Keratinocyte (primary cell): ENCODE measurements at regions not wholly inside any gene's neighbourhood (a gene's known extent, or its start where the extent isn't known, plus 50 kb on each side); places are given as distances from the start of the nearest gene placed in this dataset.
A peak's percentile ranks its signal among the peaks of the same experiment; 100 is the strongest.

ENCODE experiments used
- DNase-seq: peaks from one replicate; pipeline ENCODE4 v3.0.0-alpha.2; 2011; ENCODE audit warnings: low read depth, missing footprints, low spot score
- FAIRE-seq: peaks from 2 replicates; lab custom pipeline; 2011; peaks lifted over from hg19 to GRCh38; lab: Jason Lieb, UNC
- H2AFZ ChIP-seq: 2 replicates; pipeline ENCODE4 v1.6.0; 2012; ENCODE audit warnings: low read length, control low read depth, inconsistent platforms; ENCODE audit not compliant: control insufficient read depth
- H3K27ac ChIP-seq: 2 replicates; pipeline ENCODE4 v1.5.1; 2011; ENCODE audit warnings: low read length; ENCODE audit not compliant: control insufficient read depth, insufficient read depth
- H3K27me3 ChIP-seq: 3 replicates; pipeline ENCODE4 v1.6.0; 2011; ENCODE audit warnings: low read length; ENCODE audit not compliant: control insufficient read depth, insufficient read depth; ENCODE audit errors: extremely low read depth
- H3K36me3 ChIP-seq, 2 experiments: 2 replicates in 1 of 2; 3 replicates in 1 of 2; pipeline ENCODE4 v1.5.1; 2011; ENCODE audit warnings: low read length in 2 of 2, mild to moderate bottlenecking in 1 of 2; ENCODE audit not compliant: control insufficient read depth in 2 of 2, insufficient read depth in 2 of 2; ENCODE audit errors: extremely low read depth in 1 of 2
- H3K4me1 ChIP-seq: 3 replicates; pipeline ENCODE4 v1.5.1; 2011; ENCODE audit warnings: low read length; ENCODE audit not compliant: control insufficient read depth, insufficient read depth; ENCODE audit errors: extremely low read depth
- H3K4me2 ChIP-seq: 3 replicates; pipeline ENCODE4 v1.6.0; 2011; ENCODE audit warnings: low read depth, low read length; ENCODE audit not compliant: control insufficient read depth, insufficient read depth; ENCODE audit errors: extremely low read depth
- H3K4me3 ChIP-seq, 3 experiments: fragments of 200-600 bp in 1 of 3; sonication (generic) in 1 of 3; 2 replicates in 2 of 3; 3 replicates in 1 of 3; pipeline ENCODE4 v1.5.1; 2011 to 2016; ENCODE audit warnings: low read length in 3 of 3, mild to moderate bottlenecking in 3 of 3, control low read depth in 2 of 3, inconsistent platforms in 1 of 3, low read depth in 1 of 3, mixed read lengths in 1 of 3, mixed run types in 1 of 3, moderate library complexity in 1 of 3; ENCODE audit not compliant: control insufficient read depth in 2 of 3, insufficient read depth in 2 of 3; ENCODE audit errors: extremely low read depth in 1 of 3
- H3K79me2 ChIP-seq: 2 replicates; pipeline ENCODE4 v1.6.0; 2012; ENCODE audit warnings: low read length; ENCODE audit not compliant: control insufficient read depth, insufficient read depth
- H3K9ac ChIP-seq: 3 replicates; pipeline ENCODE4 v1.6.0; 2011; ENCODE audit warnings: low read length; ENCODE audit not compliant: control insufficient read depth, insufficient read depth; ENCODE audit errors: extremely low read depth
- H3K9me1 ChIP-seq: 3 replicates; pipeline ENCODE4 v1.6.0; 2011; ENCODE audit warnings: low read length; ENCODE audit not compliant: control insufficient read depth, insufficient read depth; ENCODE audit errors: extremely low read depth
- H3K9me3 ChIP-seq: 2 replicates; pipeline ENCODE4 v1.5.1; 2012; ENCODE audit warnings: low read depth, low read length; ENCODE audit not compliant: control insufficient read depth
- H4K20me1 ChIP-seq: 3 replicates; pipeline ENCODE4 v1.6.0; 2011; ENCODE audit warnings: low read length; ENCODE audit not compliant: control insufficient read depth, insufficient read depth; ENCODE audit errors: extremely low read depth
- CTCF ChIP-seq, 3 experiments: IDR thresholded peaks in 1 of 3; conservative IDR thresholded peaks in 1 of 3; optimal IDR thresholded peaks in 1 of 3; 2 replicates in 2 of 3; 3 replicates in 1 of 3; pipeline versions ENCODE3 to v1.5.1; 2011; ENCODE audit warnings: low read length in 3 of 3, mild to moderate bottlenecking in 3 of 3, moderate library complexity in 2 of 3, control low read depth in 1 of 3, inconsistent platforms in 1 of 3; ENCODE audit not compliant: insufficient read depth in 2 of 3; ENCODE audit errors: extremely low read depth in 1 of 3
- EZH2 ChIP-seq: IDR thresholded peaks from one replicate; pipeline ENCODE4 v1.6.1; 2012; ENCODE audit warnings: inconsistent platforms, mild to moderate bottlenecking, low read length, moderate library complexity
- dilution Hi-C: fragments of 300-500 bp; cut with MboI; formaldehyde crosslinking; loops from one replicate; pipeline ENCODE4 v1.7.0; 2020; ENCODE audit warnings: low sequenced_read_pairs; ENCODE audit not compliant: extremely low pct_ligation_motif_present

GRCh38 chr4:64489628-64490027 lies 80.4 kb upstream of the TECRL start:
- Histone ChIP-seq H3K9me3 (no peaks in the 10 kb centered on the region), H4K20me1 (no peaks in the 10 kb centered on the region), H3K9me1 (no peaks in the 10 kb centered on the region), H3K27me3 (no peaks in the 10 kb centered on the region), H3K4me1 (no peaks in the 10 kb centered on the region), H3K36me3 (no peaks in the 10 kb centered on the region), H2AFZ (no peak overlapping the region), H3K79me2 (no peaks in the 10 kb centered on the region), H3K27ac (no peak overlapping the region), H3K9ac (no peak overlapping the region), H3K4me2 (no peak overlapping the region), H3K4me3 (no peak overlapping the region)
- dilution Hi-C loops: no loop called here
- FAIRE-seq (no peak), DNase-seq (no peak)
- TF ChIP-seq CTCF (optimal IDR thresholded peaks at IDR 0.05 in 1 of 3, IDR thresholded peaks at IDR 0.05 in 1 of 3, conservative IDR thresholded peaks at IDR 0.05 in 1 of 3; ENCODE audit: extremely low read depth in 1 of 3, insufficient read depth in 2 of 3, low read length in 3 of 3): no peak
- no peak for TF ChIP-seq EZH2

- no peak for TF ChIP-seq EZH2
- H3K79me2 ChIP-seq: no peaks in the 10 kb centered on the region
- DNase-seq: no peak
- peak overlapping the region; percentile 55 for H2AFZ ChIP-seq
- no peaks in the 10 kb centered on the region for H3K36me3 ChIP-seq
- no peaks in the 10 kb centered on the region for H3K9me3 ChIP-seq
- no peaks in the 10 kb centered on the region for H3K4me1 ChIP-seq
- no peak overlapping the region for H3K9ac ChIP-seq
- H4K20me1 ChIP-seq: no peaks in the 10 kb centered on the region
- H3K27me3 ChIP-seq: no peaks in the 10 kb centered on the region
- H3K27ac ChIP-seq: no peak overlapping the region
- dilution Hi-C loops: no loop called here
- no peak overlapping the region for H3K4me2 ChIP-seq
- no peak for FAIRE-seq
- no peak overlapping the region for H3K4me3 ChIP-seq
- no peaks in the 10 kb centered on the region for H3K9me1 ChIP-seq
Observed at GRCh38 chr4:64479338-64479737, 70.1 kb upstream of the TECRL start.

GRCh38 chr4:64477127-64477526 lies 67.9 kb upstream of the TECRL start:
- FAIRE-seq (no peak), DNase-seq (no peak)
- Histone ChIP-seq H2AFZ (no peak overlapping the region), H3K27me3 (no peaks in the 10 kb centered on the region), H4K20me1 (no peaks in the 10 kb centered on the region), H3K4me3 (no peak overlapping the region), H3K27ac (no peak overlapping the region), H3K4me1 (no peaks in the 10 kb centered on the region), H3K9me1 (no peaks in the 10 kb centered on the region), H3K36me3 (no peaks in the 10 kb centered on the region), H3K4me2 (no peak overlapping the region), H3K79me2 (no peaks in the 10 kb centered on the region), H3K9ac (no peak overlapping the region), H3K9me3 (no peaks in the 10 kb centered on the region)
- dilution Hi-C loops: no loop called here
- TF ChIP-seq EZH2 (no peak), CTCF (optimal IDR thresholded peaks at IDR 0.05 in 1 of 3, IDR thresholded peaks at IDR 0.05 in 1 of 3, conservative IDR thresholded peaks at IDR 0.05 in 1 of 3; ENCODE audit: extremely low read depth in 1 of 3, insufficient read depth in 2 of 3, low read length in 3 of 3) (no peak)
